ENCODE measurements at regions not wholly inside any gene's neighbourhood (a gene's known extent, or its start where the extent isn't known, plus 50 kb on each side); places are given as distances from the start of the nearest gene placed in this dataset.

- DNase-seq (ENCODE audit: low read depth, low spot score), result no peak
Observed at GRCh38 chr15:94893091-94893490, 661.7 kb downstream of the MCTP2 start.

- no peak for DNase-seq (ENCODE audit: low read depth, low spot score)
Observed at GRCh38 chr15:94894056-94894455, 662.7 kb downstream of the MCTP2 start.

- no peak for DNase-seq (ENCODE audit: low read depth, low spot score)
Observed at GRCh38 chr15:94909510-94909909, 678.1 kb downstream of the MCTP2 start.

- no peak for DNase-seq (ENCODE audit: low read depth, low spot score)
Observed at GRCh38 chr15:94910166-94910565, 678.8 kb downstream of the MCTP2 start.

GRCh38 chr15:94912760-94913159 lies 681.4 kb downstream of the MCTP2 start:
- DNase-seq (ENCODE audit: low read depth, low spot score), result no peak

- DNase-seq (ENCODE audit: low read depth, low spot score), result no peak
Observed at GRCh38 chr15:94917068-94917467, 685.7 kb downstream of the MCTP2 start.

GRCh38 chr15:94921936-94922335 lies 690.6 kb downstream of the MCTP2 start:
- no peak for DNase-seq (ENCODE audit: low read depth, low spot score)

- DNase-seq (ENCODE audit: low read depth, low spot score), result no peak
Observed at GRCh38 chr15:94924057-94924456, 692.7 kb downstream of the MCTP2 start.

GRCh38 chr15:94924971-94925598 lies 693.7 kb downstream of the MCTP2 start:
- DNase-seq (ENCODE audit: low read depth, low spot score), result no peak

GRCh38 chr15:94925680-94926079 lies 694.3 kb downstream of the MCTP2 start:
- DNase-seq (ENCODE audit: low read depth, low spot score), result no peak

GRCh38 chr15:94927003-94927402 lies 695.6 kb downstream of the MCTP2 start:
- DNase-seq (ENCODE audit: low read depth, low spot score), result no peak

GRCh38 chr15:94929282-94929681 lies 697.9 kb downstream of the MCTP2 start:
- DNase-seq (ENCODE audit: low read depth, low spot score), result no peak

- DNase-seq (ENCODE audit: low read depth, low spot score), result no peak
Observed at GRCh38 chr15:94930441-94930840, 699.1 kb downstream of the MCTP2 start.

- no peak for DNase-seq (ENCODE audit: low read depth, low spot score)
Observed at GRCh38 chr15:94930960-94931359, 699.6 kb downstream of the MCTP2 start.

- no peak for DNase-seq (ENCODE audit: low read depth, low spot score)
Observed at GRCh38 chr15:94934440-94934839, 703.1 kb downstream of the MCTP2 start.

- DNase-seq (ENCODE audit: low read depth, low spot score), result no peak
Observed at GRCh38 chr15:94937242-94937641, 705.9 kb downstream of the MCTP2 start.

GRCh38 chr15:94943888-94944287 lies 712.5 kb downstream of the MCTP2 start:
- no peak for DNase-seq (ENCODE audit: low read depth, low spot score)

- no peak for DNase-seq (ENCODE audit: low read depth, low spot score)
Observed at GRCh38 chr15:94951538-94951937, 720.2 kb downstream of the MCTP2 start.

- no peak for DNase-seq (ENCODE audit: low read depth, low spot score)
Observed at GRCh38 chr15:94963953-94964352, 732.6 kb downstream of the MCTP2 start.

GRCh38 chr15:94965593-94965992 lies 734.2 kb downstream of the MCTP2 start:
- no peak for DNase-seq (ENCODE audit: low read depth, low spot score)

- DNase-seq (ENCODE audit: low read depth, low spot score), result no peak
Observed at GRCh38 chr15:94968133-94968532, 736.8 kb downstream of the MCTP2 start.

GRCh38 chr15:94970096-94970495 lies 738.7 kb downstream of the MCTP2 start:
- no peak for DNase-seq (ENCODE audit: low read depth, low spot score)

GRCh38 chr15:94970802-94971201 lies 739.4 kb downstream of the MCTP2 start:
- DNase-seq (ENCODE audit: low read depth, low spot score), result no peak

GRCh38 chr15:94972314-94972713 lies 741.0 kb downstream of the MCTP2 start:
- DNase-seq (ENCODE audit: low read depth, low spot score), result no peak
